EL (cell line): ENCODE measurements at regions not wholly inside any gene's neighbourhood (a gene's known extent, or its start where the extent isn't known, plus 50 kb on each side); places are given as distances from the start of the nearest gene placed in this dataset.

Source experiments
- DNase-seq: peaks from one replicate; pipeline ENCODE4 v3.0.0-alpha.2; 2016

GRCh38 chr1:175822580-175822979 lies 79.2 kb upstream of the TNR start:
- peak; percentile 85 for DNase-seq

- DNase-seq: no peak
Observed at GRCh38 chr1:175820456-175821025, 77.1 kb upstream of the TNR start.

- no peak for DNase-seq
Observed at GRCh38 chr1:175818929-175819328, 75.5 kb upstream of the TNR start.

GRCh38 chr1:175817445-175817844 lies 74.0 kb upstream of the TNR start:
- peak; percentile 1 for DNase-seq

GRCh38 chr1:175814885-175815284 lies 71.5 kb upstream of the TNR start:
- peak; percentile 16 for DNase-seq

GRCh38 chr1:175812936-175813335 lies 69.5 kb upstream of the TNR start:
- DNase-seq: no peak

GRCh38 chr1:175810305-175810704 lies 66.9 kb upstream of the TNR start:
- DNase-seq: no peak

GRCh38 chr1:175808999-175809398 lies 65.6 kb upstream of the TNR start:
- DNase-seq: no peak

GRCh38 chr1:175808573-175808972 lies 65.2 kb upstream of the TNR start:
- DNase-seq: no peak

GRCh38 chr1:175804561-175804960 lies 61.2 kb upstream of the TNR start:
- peak; percentile 12 for DNase-seq

- no peak for DNase-seq
Observed at GRCh38 chr1:175803413-175803812, 60.0 kb upstream of the TNR start.

- DNase-seq: no peak
Observed at GRCh38 chr1:175802407-175803123, 59.2 kb upstream of the TNR start.

- DNase-seq: no peak
Observed at GRCh38 chr1:175801979-175802378, 58.6 kb upstream of the TNR start.

GRCh38 chr1:175797576-175797975 lies 54.2 kb upstream of the TNR start:
- no peak for DNase-seq

- DNase-seq: no peak
Observed at GRCh38 chr1:175794586-175794985, 51.2 kb upstream of the TNR start.

- DNase-seq: no peak
Observed at GRCh38 chr1:175793617-175794016, 50.2 kb upstream of the TNR start.
